SJSA1 (cell line): ENCODE measurements at regions not wholly inside any gene's neighbourhood (a gene's known extent, or its start where the extent isn't known, plus 50 kb on each side); places are given as distances from the start of the nearest gene placed in this dataset.
"Not testable (repeated sequence)": the region's sequence is repeated elsewhere in the genome, so short reads cannot be mapped to it uniquely, and the experiment has no call there.

Source experiments
- DNase-seq, 2 experiments: peaks; one replicate each; pipeline ENCODE4 v3.0.0-alpha.2; 2015 to 2020; ENCODE audit warnings: low spot score in 2 of 2, low read depth in 1 of 2
- H3K27ac ChIP-seq: fragments of 250-450 bp; sonication (Bioruptor Pico); 2 replicates; pipeline ENCODE4 v1.5.1; 2020; ENCODE audit warnings: mild to moderate bottlenecking, moderate library complexity
- H3K27me3 ChIP-seq: fragments of 250-450 bp; sonication (Bioruptor Pico); replicated peaks from 2 replicates; pipeline ENCODE4 v1.5.1; 2020; ENCODE audit warnings: mild to moderate bottlenecking, moderate library complexity
- H3K36me3 ChIP-seq: fragments of 250-450 bp; sonication (Bioruptor Pico); 2 replicates; pipeline ENCODE4 v1.5.1; 2020; ENCODE audit warnings: mild to moderate bottlenecking
- H3K4me1 ChIP-seq: fragments of 250-450 bp; sonication (Bioruptor Pico); replicated peaks from 2 replicates; pipeline ENCODE4 v1.6.1; 2021; ENCODE audit warnings: mild to moderate bottlenecking
- H3K4me3 ChIP-seq: fragments of 250-450 bp; sonication (Bioruptor Pico); 2 replicates; pipeline ENCODE4 v1.5.1; 2020; ENCODE audit warnings: mild to moderate bottlenecking
- H3K9me3 ChIP-seq: fragments of 250-450 bp; sonication (Bioruptor Pico); replicated peaks from 2 replicates; pipeline ENCODE4 v1.5.1; 2020; ENCODE audit warnings: mild to moderate bottlenecking

- Histone ChIP-seq H3K9me3 (peaks cover 17% of the 10 kb centered on the region), H3K36me3 (no peaks in the 10 kb centered on the region), H3K27ac (no peak overlapping the region), H3K27me3 (no peaks in the 10 kb centered on the region), H3K4me3 (no peak overlapping the region), H3K4me1 (no peaks in the 10 kb centered on the region)
- no peak for DNase-seq
Observed at GRCh38 chr1:30095051-30095450, 628.3 kb downstream of the MATN1 start.

- Histone ChIP-seq H3K4me1 (no peaks in the 10 kb centered on the region), H3K36me3 (no peaks in the 10 kb centered on the region), H3K27me3 (no peaks in the 10 kb centered on the region), H3K4me3 (no peak overlapping the region), H3K27ac (no peak overlapping the region), H3K9me3 (peaks cover 17% of the 10 kb centered on the region)
- DNase-seq, result no peak
Observed at GRCh38 chr1:30092051-30092858, 631.1 kb downstream of the MATN1 start.

GRCh38 chr1:30090162-30090820 lies 633.1 kb downstream of the MATN1 start:
- Histone ChIP-seq H3K4me1 (peaks cover 10% of the 10 kb centered on the region), H3K9me3 (peaks cover 17% of the 10 kb centered on the region), H3K4me3 (no peak overlapping the region), H3K27me3 (no peaks in the 10 kb centered on the region), H3K27ac (no peak overlapping the region), H3K36me3 (no peaks in the 10 kb centered on the region)
- no peak for DNase-seq

- Histone ChIP-seq H3K9me3 (peaks cover 17% of the 10 kb centered on the region), H3K4me1 (peaks cover 22% of the 10 kb centered on the region)
- DNase-seq, result no peak
Observed at GRCh38 chr1:30089024-30089430, 634.4 kb downstream of the MATN1 start.

GRCh38 chr1:30088594-30088993 lies 634.8 kb downstream of the MATN1 start:
- peaks cover 16% of the 10 kb centered on the region for H3K9me3 ChIP-seq
- DNase-seq, result no peak
- H3K27me3 ChIP-seq, result no peaks in the 10 kb centered on the region
- no peak overlapping the region for H3K4me3 ChIP-seq
- no peak overlapping the region for H3K27ac ChIP-seq
- no peaks in the 10 kb centered on the region for H3K36me3 ChIP-seq
- H3K4me1 ChIP-seq, result peaks cover 27% of the 10 kb centered on the region

More at GRCh38 chr1:30089024-30089430, 634.4 kb downstream of the MATN1 start:
- no peaks in the 10 kb centered on the region for H3K27me3 ChIP-seq
- H3K27ac ChIP-seq, result no peak overlapping the region
- no peak overlapping the region for H3K4me3 ChIP-seq
- no peaks in the 10 kb centered on the region for H3K36me3 ChIP-seq

GRCh38 chr1:30087465-30087864 lies 635.9 kb downstream of the MATN1 start:
- H3K4me3 ChIP-seq, result no peak overlapping the region
- H3K9me3 ChIP-seq, result peaks cover 6% of the 10 kb centered on the region
- H3K4me1 ChIP-seq, result peaks cover 34% of the 10 kb centered on the region
- DNase-seq, result peak in 1 of 2 experiments; percentile 8
- no peak overlapping the region for H3K27ac ChIP-seq
- H3K36me3 ChIP-seq, result no peaks in the 10 kb centered on the region
- H3K27me3 ChIP-seq, result no peaks in the 10 kb centered on the region

GRCh38 chr1:30085811-30086770 lies 637.3 kb downstream of the MATN1 start:
- peak; percentile 38 to 73 for DNase-seq
- 0 out of 2 replicates have a peak overlapping the region, but pooled peaks have one; percentile 5 for H3K27ac ChIP-seq
- H3K9me3 ChIP-seq, result no peaks in the 10 kb centered on the region
- peaks cover 34% of the 10 kb centered on the region for H3K4me1 ChIP-seq
- no peak overlapping the region for H3K4me3 ChIP-seq
- H3K36me3 ChIP-seq, result no peaks in the 10 kb centered on the region
- no peaks in the 10 kb centered on the region for H3K27me3 ChIP-seq

- Histone ChIP-seq H3K4me1 (peaks cover 34% of the 10 kb centered on the region), H3K4me3 (no peak overlapping the region), H3K36me3 (no peaks in the 10 kb centered on the region), H3K9me3 (no peaks in the 10 kb centered on the region), H3K27ac (peak overlapping the region; percentile 94), H3K27me3 (no peaks in the 10 kb centered on the region)
- no peak for DNase-seq
Observed at GRCh38 chr1:30084909-30085571, 638.3 kb downstream of the MATN1 start.

GRCh38 chr1:30083800-30084464 lies 639.5 kb downstream of the MATN1 start:
- no peaks in the 10 kb centered on the region for H3K27me3 ChIP-seq
- no peaks in the 10 kb centered on the region for H3K36me3 ChIP-seq
- DNase-seq, result peak; percentile 58 to 88
- H3K4me1 ChIP-seq, result peaks cover 34% of the 10 kb centered on the region
- H3K27ac ChIP-seq, result peak overlapping the region; percentile 94
- no peak overlapping the region for H3K4me3 ChIP-seq
- no peaks in the 10 kb centered on the region for H3K9me3 ChIP-seq

- DNase-seq, result no peak
- Histone ChIP-seq H3K4me1 (peaks cover 34% of the 10 kb centered on the region), H3K36me3 (no peaks in the 10 kb centered on the region), H3K27me3 (no peaks in the 10 kb centered on the region), H3K9me3 (0 out of 2 replicates have a peak, but pooled peaks cover under 1% of the 10 kb centered on the region), H3K4me3 (no peak overlapping the region), H3K27ac (no peak overlapping the region)
Observed at GRCh38 chr1:30081379-30082102, 641.8 kb downstream of the MATN1 start.

GRCh38 chr1:30075916-30076315 lies 647.5 kb downstream of the MATN1 start:
- DNase-seq, H3K36me3 ChIP-seq, H3K27me3 ChIP-seq, H3K4me3 ChIP-seq, H3K4me1 ChIP-seq, H3K27ac ChIP-seq: not testable (repeated sequence)
- H3K9me3 ChIP-seq, result 0 out of 2 replicates have a peak, but pooled peaks cover 10% of the 10 kb centered on the region

GRCh38 chr1:30068787-30069472 lies 654.5 kb downstream of the MATN1 start:
- Histone ChIP-seq H3K4me1 (peaks cover 3% of the 10 kb centered on the region; the same call in 1 of the 2 replicates), H3K4me3 (no peak overlapping the region), H3K27ac (no peak overlapping the region), H3K27me3 (no peaks in the 10 kb centered on the region), H3K9me3 (no peaks in the 10 kb centered on the region), H3K36me3 (no peaks in the 10 kb centered on the region)
- no peak for DNase-seq
